ENCODE measurements at regions not wholly inside any gene's neighbourhood (a gene's known extent, or its start where the extent isn't known, plus 50 kb on each side); places are given as distances from the start of the nearest gene placed in this dataset.

GRCh38 chr6:137272403-137272802 is 53.2 kb upstream of the IFNGR1 start:
- TF ChIP-seq POLR2A (IDR thresholded peaks at IDR 0.05) (no peak), CTCF (IDR thresholded peaks at IDR 0.05) (no peak)
- H3K36me3 ChIP-seq, result no peaks in the 10 kb centered on the region
- H3K4me1 ChIP-seq, result no peaks in the 10 kb centered on the region
- H3K27ac ChIP-seq, result no peak overlapping the region
- H3K9me3 ChIP-seq, result no peaks in the 10 kb centered on the region
- 26 to 54% methylated on average over 1 of the region's 1 CpG for WGBS, 2 donors
- intact Hi-C loops (cut with DNase I), result no loop called here
- no peak overlapping the region for H3K4me3 ChIP-seq
- DNase-seq, result no peak
- H3K27me3 ChIP-seq, result no peaks in the 10 kb centered on the region

GRCh38 chr6:137271245-137272183 is 52.3 kb upstream of the IFNGR1 start:
- Histone ChIP-seq H3K36me3 (no peaks in the 10 kb centered on the region), H3K27me3 (peaks cover 0 to 5% (median 0%) of the 10 kb centered on the region in 4 donors), H3K4me1 (no peaks in the 10 kb centered on the region), H3K27ac (no peak overlapping the region), H3K9me3 (no peaks in the 10 kb centered on the region), H3K4me3 (no peak overlapping the region)
- no peak for DNase-seq
- TF ChIP-seq POLR2A (IDR thresholded peaks at IDR 0.05) (no peak), CTCF (IDR thresholded peaks at IDR 0.05) (peak; percentile 65 to 93 (median 86))
- 33 to 35% methylated on average over 5 of the region's 5 CpGs for WGBS, 2 donors
- intact Hi-C loops (cut with DNase I), result no loop called here

GRCh38 chr6:137269803-137270202 is 50.6 kb upstream of the IFNGR1 start:
- TF ChIP-seq POLR2A (IDR thresholded peaks at IDR 0.05), result no peak
- no peak for TF ChIP-seq CTCF (IDR thresholded peaks at IDR 0.05)
- H3K4me3 ChIP-seq, result no peak overlapping the region
- intact Hi-C loops (cut with DNase I), result no loop called here
- H3K27me3 ChIP-seq, result peaks cover 0 to 9% (median 0%) of the 10 kb centered on the region in 4 donors
- no peak overlapping the region for H3K27ac ChIP-seq
- WGBS, 2 donors, result 51 to 62% methylated on average over 3 of the region's 3 CpGs
- H3K4me1 ChIP-seq, result peaks cover 3 to 13% (median 7%) of the 10 kb centered on the region in 3 donors
- no peak for DNase-seq
- no peaks in the 10 kb centered on the region for H3K9me3 ChIP-seq
- H3K36me3 ChIP-seq, result no peaks in the 10 kb centered on the region

GRCh38 chr6:137269347-137269746 is 50.2 kb upstream of the IFNGR1 start:
- TF ChIP-seq CTCF (IDR thresholded peaks at IDR 0.05) (no peak), POLR2A (IDR thresholded peaks at IDR 0.05) (no peak)
- Histone ChIP-seq H3K4me1 (peaks cover 3 to 13% (median 7%) of the 10 kb centered on the region in 3 donors), H3K27ac (no peak overlapping the region), H3K9me3 (no peaks in the 10 kb centered on the region), H3K4me3 (no peak overlapping the region), H3K36me3 (no peaks in the 10 kb centered on the region), H3K27me3 (peaks cover 0 to 9% (median 0%) of the 10 kb centered on the region in 4 donors)
- 83 to 90% methylated on average over 3 of the region's 3 CpGs for WGBS, 2 donors
- intact Hi-C loops (cut with DNase I), result no loop called here
- DNase-seq, result no peak

Measured in esophagus squamous epithelium (tissue), 5 donors.